Caco-2 (cell line): ENCODE measurements at regions not wholly inside any gene's neighbourhood (a gene's known extent, or its start where the extent isn't known, plus 50 kb on each side); places are given as distances from the start of the nearest gene placed in this dataset.

ENCODE experiments used
- BruUV-seq: library from RNA; stranded (reverse); fragments of 400-500 nt; replicated peaks from 2 replicates; lab custom pipeline; 2021; lab: Mats Ljungman, UMichigan
- CTCF ChIA-PET: fragments of 300-600 bp; sonication (Branson Sonifier 250); formaldehyde crosslinking; loops from one replicate; lab custom pipeline; 2022; ENCODE audit warnings: antibody characterized with exemption; lab: Charles Lee
- POLR2A ChIA-PET: fragments of 300-600 bp; sonication (Branson Sonifier 250); formaldehyde crosslinking; loops from one replicate; lab custom pipeline; 2022; ENCODE audit warnings: antibody characterized with exemption; lab: Charles Lee
- DNase-seq, 2 experiments: peaks; one replicate each; pipeline versions ENCODE4 v3.0.0 to v3.0.0-alpha.2; 2020 to 2022
- H3K27me3 ChIP-seq: replicated peaks from 2 replicates; pipeline ENCODE4 v1.6.0; 2011; ENCODE audit warnings: low read length; ENCODE audit not compliant: control insufficient read depth, insufficient read depth
- H3K36me3 ChIP-seq: 2 replicates; pipeline ENCODE4 v1.5.1; 2011; ENCODE audit warnings: low read length; ENCODE audit not compliant: control insufficient read depth, insufficient read depth
- H3K4me1 ChIP-seq: fragments of 250-450 bp; sonication (Bioruptor Pico); 2 replicates; pipeline ENCODE4 v1.5.1; 2020; ENCODE audit warnings: mild to moderate bottlenecking
- H3K4me3 ChIP-seq: 2 replicates; pipeline ENCODE4 v1.5.1; 2011; ENCODE audit warnings: low read depth, mild to moderate bottlenecking, control low read depth, low read length
- H3K9me3 ChIP-seq: fragments of 250-450 bp; sonication (Bioruptor Pico); 2 replicates; pipeline ENCODE4 v1.5.1; 2020; ENCODE audit warnings: mild to moderate bottlenecking, moderate library complexity
- H3K27ac Mint-ChIP-seq: one replicate; pipeline ENCODE4 v1.8.0; 2022; ENCODE audit warnings: mixed read lengths; ENCODE audit not compliant: unreplicated experiment
- H3K27me3 Mint-ChIP-seq: one replicate; pipeline ENCODE4 v1.8.0; 2022; ENCODE audit warnings: mixed read lengths; ENCODE audit not compliant: insufficient read depth, unreplicated experiment
- H3K36me3 Mint-ChIP-seq: one replicate; pipeline ENCODE4 v1.8.0; 2022; ENCODE audit warnings: mild to moderate bottlenecking, mixed read lengths; ENCODE audit not compliant: insufficient read depth, unreplicated experiment
- H3K4me1 Mint-ChIP-seq: one replicate; pipeline ENCODE4 v1.8.0; 2022; ENCODE audit warnings: low read depth, mixed read lengths; ENCODE audit not compliant: unreplicated experiment
- H3K4me3 Mint-ChIP-seq: one replicate; pipeline ENCODE4 v1.8.0; 2022; ENCODE audit warnings: mild to moderate bottlenecking, moderate library complexity, mixed read lengths; ENCODE audit not compliant: unreplicated experiment
- H3K9me3 Mint-ChIP-seq: one replicate; pipeline ENCODE4 v1.8.0; 2022; ENCODE audit warnings: mixed read lengths; ENCODE audit not compliant: unreplicated experiment
- intact Hi-C: fragments of 100-400 bp; cut with micrococcal nuclease; formaldehyde crosslinking; loops from one replicate; pipeline ENCODE4 v1.10.0; 2022; ENCODE audit not compliant: unreplicated experiment
- TF ChIP-seq, protein P1 (sequence below), 2 experiments: fragments of 200-600 bp in 1 of 2; IDR thresholded peaks; 1 replicate in 1 of 2; 2 replicates in 1 of 2; pipeline versions ENCODE4 v1.5.1 to v1.8.0; 2011 to 2022; ENCODE audit warnings: antibody characterized with exemption in 1 of 2, control low read depth in 1 of 2, inconsistent platforms in 1 of 2, low read depth in 1 of 2, low read length in 1 of 2, mild to moderate bottlenecking in 1 of 2, moderate library complexity in 1 of 2; ENCODE audit not compliant: insufficient read depth in 1 of 2, severe bottlenecking in 1 of 2, unreplicated experiment in 1 of 2

DNA sequence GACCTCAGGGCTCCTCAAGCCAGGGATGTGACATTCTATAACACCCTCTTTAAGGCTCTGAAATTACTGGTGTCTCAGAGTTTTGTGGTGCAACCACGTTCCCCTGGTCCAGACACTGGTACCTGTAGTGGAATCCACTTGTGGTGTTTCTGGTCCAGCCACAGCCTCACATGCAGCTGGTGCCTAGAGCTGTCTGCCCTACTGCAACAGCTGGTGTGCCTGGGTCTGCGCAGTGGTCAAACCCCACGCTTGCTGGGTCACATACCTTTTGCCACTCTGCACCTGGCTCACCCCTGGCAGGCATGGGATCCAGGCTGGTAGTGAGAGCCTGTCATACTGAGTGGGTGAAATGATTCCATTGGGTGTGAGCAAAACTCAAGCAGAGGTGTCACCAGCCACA, 1230.2 kb upstream of the EYS start:
- no peaks in the 10 kb centered on the region for H3K27me3 Mint-ChIP-seq
- H3K27ac Mint-ChIP-seq, result no peak overlapping the region

DNA sequence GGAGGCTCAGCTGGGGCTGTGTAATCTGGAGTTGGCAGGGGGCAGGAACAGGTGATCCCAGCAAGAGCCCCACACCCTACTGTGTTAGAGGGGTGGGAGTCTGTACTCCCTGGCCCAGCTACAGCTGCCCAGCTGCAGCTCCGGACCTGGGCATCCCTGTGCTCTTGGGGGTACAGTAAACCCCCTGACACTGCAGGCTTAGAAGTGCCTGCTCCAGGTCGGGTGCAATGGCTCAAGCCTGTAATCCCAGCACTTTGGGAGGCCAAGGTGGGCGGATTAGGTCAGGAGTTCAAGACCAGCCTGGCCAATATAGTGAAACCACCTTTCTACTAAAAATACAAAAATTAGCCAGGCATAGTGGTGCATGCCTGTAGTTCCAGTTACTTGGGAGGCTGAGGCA, 1228.6 kb upstream of the EYS start:
- CTCF ChIA-PET, result no interaction called here

More for the DNA sequence above, 1230.2 kb upstream of the EYS start:
- no peak overlapping the region for H3K4me3 Mint-ChIP-seq
- H3K4me3 ChIP-seq, result no peak overlapping the region
- POLR2A ChIA-PET, result no interaction called here
- intact Hi-C loops, result no loop called here
- CTCF ChIA-PET, result no interaction called here
- H3K4me1 ChIP-seq, result no peaks in the 10 kb centered on the region
- no peak for DNase-seq
- H3K27me3 ChIP-seq, result no peaks in the 10 kb centered on the region
- H3K4me1 Mint-ChIP-seq, result no peaks in the 10 kb centered on the region
- H3K36me3 Mint-ChIP-seq, result no peaks in the 10 kb centered on the region
- no peaks in the 10 kb centered on the region for H3K36me3 ChIP-seq
- no peaks in the 10 kb centered on the region; the same call in 1 of the 2 replicates for H3K9me3 ChIP-seq
- TF ChIP-seq, protein P1, sequence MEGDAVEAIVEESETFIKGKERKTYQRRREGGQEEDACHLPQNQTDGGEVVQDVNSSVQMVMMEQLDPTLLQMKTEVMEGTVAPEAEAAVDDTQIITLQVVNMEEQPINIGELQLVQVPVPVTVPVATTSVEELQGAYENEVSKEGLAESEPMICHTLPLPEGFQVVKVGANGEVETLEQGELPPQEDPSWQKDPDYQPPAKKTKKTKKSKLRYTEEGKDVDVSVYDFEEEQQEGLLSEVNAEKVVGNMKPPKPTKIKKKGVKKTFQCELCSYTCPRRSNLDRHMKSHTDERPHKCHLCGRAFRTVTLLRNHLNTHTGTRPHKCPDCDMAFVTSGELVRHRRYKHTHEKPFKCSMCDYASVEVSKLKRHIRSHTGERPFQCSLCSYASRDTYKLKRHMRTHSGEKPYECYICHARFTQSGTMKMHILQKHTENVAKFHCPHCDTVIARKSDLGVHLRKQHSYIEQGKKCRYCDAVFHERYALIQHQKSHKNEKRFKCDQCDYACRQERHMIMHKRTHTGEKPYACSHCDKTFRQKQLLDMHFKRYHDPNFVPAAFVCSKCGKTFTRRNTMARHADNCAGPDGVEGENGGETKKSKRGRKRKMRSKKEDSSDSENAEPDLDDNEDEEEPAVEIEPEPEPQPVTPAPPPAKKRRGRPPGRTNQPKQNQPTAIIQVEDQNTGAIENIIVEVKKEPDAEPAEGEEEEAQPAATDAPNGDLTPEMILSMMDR (IDR thresholded peaks at IDR 0.05; ENCODE audit: insufficient read depth in 1 of 2, low read depth in 1 of 2, low read length in 1 of 2, severe bottlenecking in 1 of 2, unreplicated experiment in 1 of 2), result no peak
- H3K9me3 Mint-ChIP-seq, result no peaks in the 10 kb centered on the region
- BruUV-seq, result no TSS peak

DNA sequence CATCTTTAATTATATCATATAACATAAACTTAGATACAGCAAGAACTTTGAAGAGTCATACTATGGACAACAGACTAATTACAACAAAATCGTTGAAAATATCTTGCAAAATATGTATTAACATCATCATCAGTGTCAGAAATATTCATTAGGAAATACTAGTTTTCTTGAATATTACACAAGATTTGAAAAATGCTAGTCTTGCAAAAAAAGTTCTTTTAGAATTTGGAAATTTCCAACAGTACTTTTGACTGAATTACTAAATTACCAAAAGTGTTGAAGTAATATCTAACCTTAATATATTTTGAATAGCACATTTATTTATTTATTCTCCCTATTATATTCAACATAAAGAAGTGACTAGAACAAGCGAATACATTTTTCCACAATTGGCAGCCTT, 1224.8 kb upstream of the EYS start:
- Mint-ChIP-seq H3K27me3 (no peaks in the 10 kb centered on the region), H3K27ac (no peak overlapping the region), H3K36me3 (no peaks in the 10 kb centered on the region), H3K4me3 (no peak overlapping the region), H3K4me1 (no peaks in the 10 kb centered on the region), H3K9me3 (peaks cover 13% of the 10 kb centered on the region)
- Histone ChIP-seq H3K4me3 (no peak overlapping the region), H3K36me3 (no peaks in the 10 kb centered on the region), H3K4me1 (no peaks in the 10 kb centered on the region), H3K27me3 (no peaks in the 10 kb centered on the region), H3K9me3 (no peaks in the 10 kb centered on the region; the same call in 1 of the 2 replicates)
- intact Hi-C loops, result no loop called here
- BruUV-seq, result no TSS peak
- POLR2A ChIA-PET, result no interaction called here
- CTCF ChIA-PET, result no interaction called here
- no peak for DNase-seq
- TF ChIP-seq, protein P1 (IDR thresholded peaks at IDR 0.05; ENCODE audit: insufficient read depth in 1 of 2, low read depth in 1 of 2, low read length in 1 of 2, severe bottlenecking in 1 of 2, unreplicated experiment in 1 of 2), result no peak

More for the DNA sequence above, 1228.6 kb upstream of the EYS start:
- H3K4me3 Mint-ChIP-seq, result no peak overlapping the region
- TF ChIP-seq, protein P1 (IDR thresholded peaks at IDR 0.05; ENCODE audit: insufficient read depth in 1 of 2, low read depth in 1 of 2, low read length in 1 of 2, severe bottlenecking in 1 of 2, unreplicated experiment in 1 of 2), result no peak
- Histone ChIP-seq H3K4me1 (no peaks in the 10 kb centered on the region), H3K9me3 (no peaks in the 10 kb centered on the region; the same call in 1 of the 2 replicates), H3K27me3 (no peaks in the 10 kb centered on the region), H3K4me3 (no peak overlapping the region), H3K36me3 (no peaks in the 10 kb centered on the region)
- POLR2A ChIA-PET, result no interaction called here
- BruUV-seq, result no TSS peak
- H3K9me3 Mint-ChIP-seq, result no peaks in the 10 kb centered on the region
- H3K4me1 Mint-ChIP-seq, result no peaks in the 10 kb centered on the region
- H3K27ac Mint-ChIP-seq, result no peak overlapping the region
- no peak for DNase-seq
- H3K36me3 Mint-ChIP-seq, result no peaks in the 10 kb centered on the region
- H3K27me3 Mint-ChIP-seq, result no peaks in the 10 kb centered on the region
- intact Hi-C loops, result no loop called here
